ENCODE measurements at regions not wholly inside any gene's neighbourhood (a gene's known extent, or its start where the extent isn't known, plus 50 kb on each side); places are given as distances from the start of the nearest gene placed in this dataset.

- no peaks in the 10 kb centered on the region for H3K36me3 ChIP-seq
- H3K4me1 ChIP-seq = peaks cover 16% of the 10 kb centered on the region
- peaks cover under 1% of the 10 kb centered on the region for H3K9me3 ChIP-seq
- TF ChIP-seq POLR2AphosphoS5 (IDR thresholded peaks at IDR 0.05) = no peak
- no peak for TF ChIP-seq EP300 (IDR thresholded peaks at IDR 0.05)
- no peak overlapping the region for H3K4me3 ChIP-seq
- no peak for DNase-seq (ENCODE audit: low spot score in 2 of 2)
- H3K27ac ChIP-seq = no peak overlapping the region
- H3K27me3 ChIP-seq = no peaks in the 10 kb centered on the region
- WGBS = 53% methylated on average over 4 of the region's 4 CpGs
Observed at GRCh38 chr9:87007711-87008366, 60.5 kb upstream of the GAS1 start.

DNA sequence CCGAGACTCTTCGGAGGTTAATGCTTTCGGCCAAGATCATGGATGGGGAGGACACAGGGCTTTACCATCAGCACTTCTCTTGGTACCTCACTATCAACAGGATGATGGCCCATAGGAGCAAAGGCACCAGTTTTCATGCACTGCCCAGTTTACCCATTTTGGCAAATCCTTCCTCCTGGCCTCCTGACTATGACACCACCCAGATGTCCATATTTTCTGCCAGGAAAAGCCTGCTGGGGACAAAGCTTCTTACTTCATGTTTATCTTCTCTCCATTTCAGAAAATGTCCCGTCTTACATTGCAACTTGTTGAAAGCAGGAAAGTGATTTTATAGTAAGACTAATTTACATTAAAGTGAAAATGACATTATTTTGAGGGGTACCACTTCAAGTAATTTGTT lies 61.4 kb upstream of the GAS1 start:
- 56% methylated on average over 4 of the region's 4 CpGs for WGBS
- TF ChIP-seq, protein P1, sequence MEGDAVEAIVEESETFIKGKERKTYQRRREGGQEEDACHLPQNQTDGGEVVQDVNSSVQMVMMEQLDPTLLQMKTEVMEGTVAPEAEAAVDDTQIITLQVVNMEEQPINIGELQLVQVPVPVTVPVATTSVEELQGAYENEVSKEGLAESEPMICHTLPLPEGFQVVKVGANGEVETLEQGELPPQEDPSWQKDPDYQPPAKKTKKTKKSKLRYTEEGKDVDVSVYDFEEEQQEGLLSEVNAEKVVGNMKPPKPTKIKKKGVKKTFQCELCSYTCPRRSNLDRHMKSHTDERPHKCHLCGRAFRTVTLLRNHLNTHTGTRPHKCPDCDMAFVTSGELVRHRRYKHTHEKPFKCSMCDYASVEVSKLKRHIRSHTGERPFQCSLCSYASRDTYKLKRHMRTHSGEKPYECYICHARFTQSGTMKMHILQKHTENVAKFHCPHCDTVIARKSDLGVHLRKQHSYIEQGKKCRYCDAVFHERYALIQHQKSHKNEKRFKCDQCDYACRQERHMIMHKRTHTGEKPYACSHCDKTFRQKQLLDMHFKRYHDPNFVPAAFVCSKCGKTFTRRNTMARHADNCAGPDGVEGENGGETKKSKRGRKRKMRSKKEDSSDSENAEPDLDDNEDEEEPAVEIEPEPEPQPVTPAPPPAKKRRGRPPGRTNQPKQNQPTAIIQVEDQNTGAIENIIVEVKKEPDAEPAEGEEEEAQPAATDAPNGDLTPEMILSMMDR (IDR thresholded peaks at IDR 0.05) = no peak
- TF ChIP-seq EP300 (IDR thresholded peaks at IDR 0.05) = no peak
- no peak for TF ChIP-seq POLR2A (IDR thresholded peaks at IDR 0.05)
- no peak for TF ChIP-seq POLR2AphosphoS5 (IDR thresholded peaks at IDR 0.05)
- peaks cover 16% of the 10 kb centered on the region for H3K4me1 ChIP-seq
- no peak for DNase-seq (ENCODE audit: low spot score in 2 of 2)
- H3K4me3 ChIP-seq = no peak overlapping the region
- H3K27me3 ChIP-seq = no peaks in the 10 kb centered on the region
- H3K27ac ChIP-seq = no peak overlapping the region
- no peaks in the 10 kb centered on the region for H3K9me3 ChIP-seq
- no peaks in the 10 kb centered on the region for H3K36me3 ChIP-seq

DNA sequence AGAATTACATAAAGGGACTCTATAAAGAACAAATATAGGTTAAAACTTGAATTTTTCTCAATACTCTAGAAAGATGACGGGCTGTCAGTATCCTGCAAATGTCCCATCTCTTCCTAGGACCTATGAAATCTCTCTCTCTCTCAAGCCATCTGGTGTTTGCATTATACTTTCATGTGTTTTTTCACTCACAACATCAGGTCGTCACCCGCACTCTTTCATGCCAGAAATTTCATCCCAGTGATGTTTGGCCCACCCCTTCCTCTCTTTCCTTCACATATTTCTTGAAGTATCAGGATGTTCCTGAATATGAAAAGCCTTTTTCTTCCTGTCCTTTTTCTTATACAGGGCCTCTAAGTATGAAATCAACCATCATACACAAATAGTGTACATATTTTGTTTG lies 63.3 kb upstream of the GAS1 start:
- no peak for DNase-seq (ENCODE audit: low spot score in 2 of 2)
- TF ChIP-seq EP300 (IDR thresholded peaks at IDR 0.05) = no peak
- TF ChIP-seq, protein P1 (IDR thresholded peaks at IDR 0.05) = no peak
- TF ChIP-seq POLR2A (IDR thresholded peaks at IDR 0.05) = no peak
- TF ChIP-seq POLR2AphosphoS5 (IDR thresholded peaks at IDR 0.05) = no peak
- no peaks in the 10 kb centered on the region for H3K27me3 ChIP-seq
- 92% methylated on average over 3 of the region's 3 CpGs for WGBS
- H3K9me3 ChIP-seq = no peaks in the 10 kb centered on the region
- no peak overlapping the region for H3K4me3 ChIP-seq
- H3K4me1 ChIP-seq = peaks cover 16% of the 10 kb centered on the region
- no peaks in the 10 kb centered on the region for H3K36me3 ChIP-seq
- H3K27ac ChIP-seq = no peak overlapping the region

DNA sequence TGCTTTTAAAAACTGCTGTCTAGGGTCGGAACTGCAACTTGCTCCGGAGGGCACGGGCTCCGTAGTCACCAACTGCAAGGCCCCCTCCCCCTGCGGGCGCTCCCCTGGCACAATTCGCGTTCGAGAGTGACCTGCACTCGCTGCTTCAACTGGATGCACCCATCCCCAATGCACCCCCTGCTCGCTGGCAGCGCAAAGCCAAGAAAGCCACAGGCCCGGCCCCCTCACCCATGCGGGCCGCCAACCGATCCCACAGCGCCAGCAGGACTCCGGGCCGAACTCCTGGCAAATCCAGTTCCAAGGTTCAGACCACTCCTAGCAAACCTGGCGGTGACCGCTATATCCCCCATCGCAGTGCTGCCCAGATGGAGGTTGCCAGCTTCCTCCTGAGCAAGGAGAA lies 64.2 kb upstream of the GAS1 start:
- TF ChIP-seq POLR2AphosphoS5 (IDR thresholded peaks at IDR 0.05) (no peak), EP300 (IDR thresholded peaks at IDR 0.05) (no peak), POLR2A (IDR thresholded peaks at IDR 0.05) (no peak)
- TF ChIP-seq, protein P1 (IDR thresholded peaks at IDR 0.05) = no peak
- 95% methylated on average over 22 of the region's 22 CpGs for WGBS

GRCh38 chr9:87013490-87013889 lies 66.2 kb upstream of the GAS1 start:
- Histone ChIP-seq H3K9me3 (no peaks in the 10 kb centered on the region), H3K27ac (no peak overlapping the region), H3K4me1 (peaks cover 3% of the 10 kb centered on the region), H3K4me3 (no peak overlapping the region), H3K27me3 (no peaks in the 10 kb centered on the region), H3K36me3 (no peaks in the 10 kb centered on the region)
- TF ChIP-seq POLR2A (IDR thresholded peaks at IDR 0.05) (no peak), POLR2AphosphoS5 (IDR thresholded peaks at IDR 0.05) (no peak), EP300 (IDR thresholded peaks at IDR 0.05) (no peak)
- TF ChIP-seq, protein P1 (IDR thresholded peaks at IDR 0.05) = no peak
- no peak for DNase-seq (ENCODE audit: low spot score in 2 of 2)
- 88% methylated on average over 2 of the region's 3 CpGs for WGBS

More for the DNA sequence above, 64.2 kb upstream of the GAS1 start:
- Histone ChIP-seq H3K4me3 (no peak overlapping the region), H3K27ac (no peak overlapping the region), H3K36me3 (no peaks in the 10 kb centered on the region), H3K4me1 (peaks cover 16% of the 10 kb centered on the region), H3K27me3 (no peaks in the 10 kb centered on the region), H3K9me3 (no peaks in the 10 kb centered on the region)
- DNase-seq (ENCODE audit: low spot score in 2 of 2) = no peak

GRCh38 chr9:87014436-87014835 lies 67.1 kb upstream of the GAS1 start:
- no peak overlapping the region for H3K4me3 ChIP-seq
- 39% methylated on average over 1 of the region's 1 CpG for whole genome bisulfite sequencing
- H3K9me3 ChIP-seq = no peaks in the 10 kb centered on the region
- DNase-seq (ENCODE audit: low spot score in 2 of 2) = no peak
- H3K36me3 ChIP-seq = no peaks in the 10 kb centered on the region
- no peaks in the 10 kb centered on the region for H3K27me3 ChIP-seq
- no peak overlapping the region for H3K27ac ChIP-seq
- no peak for TF ChIP-seq POLR2AphosphoS5 (IDR thresholded peaks at IDR 0.05)
- no peak for TF ChIP-seq EP300 (IDR thresholded peaks at IDR 0.05)
- TF ChIP-seq, protein P1 (IDR thresholded peaks at IDR 0.05) = no peak
- TF ChIP-seq POLR2A (IDR thresholded peaks at IDR 0.05) = no peak
- no peaks in the 10 kb centered on the region for H3K4me1 ChIP-seq

Data from suprapubic skin (tissue), 4 donors.